Stimulated activated CD8-positive, alpha-beta memory T cell treated with anti-CD3 and anti-CD28 coated beads, Interleukin-12 subunit alpha, Interleukin-12 subunit beta, amount 100 ng/mL, for 4 hours (primary cell): ENCODE measurements at regions not wholly inside any gene's neighbourhood (a gene's known extent, or its start where the extent isn't known, plus 50 kb on each side); places are given as distances from the start of the nearest gene placed in this dataset.
"Not testable (repeated sequence)": the region's sequence is repeated elsewhere in the genome, so short reads cannot be mapped to it uniquely, and the experiment has no call there.

ENCODE experiments used
- DNase-seq: peaks from one replicate; pipeline ENCODE4 v3.0.0-alpha.2; 2020; ENCODE audit warnings: low read depth

GRCh38 chr6:157727629-157728182, 95.3 kb upstream of the SNX9 start:
- no peak for DNase-seq

- DNase-seq: no peak
These were observed 94.7 kb upstream of the SNX9 start for GRCh38 chr6:157728183-157728881.

- no peak for DNase-seq
These were observed 91.8 kb upstream of the SNX9 start for GRCh38 chr6:157731221-157731620.

- DNase-seq: no peak
These were observed 91.0 kb upstream of the SNX9 start for GRCh38 chr6:157732007-157732406.

- DNase-seq: no peak
These were observed 90.5 kb upstream of the SNX9 start for GRCh38 chr6:157732416-157733161.

- not testable (repeated sequence) for DNase-seq
These were observed 86.5 kb upstream of the SNX9 start for GRCh38 chr6:157736555-157736954.

GRCh38 chr6:157741321-157741947, 81.6 kb upstream of the SNX9 start:
- DNase-seq: no peak

GRCh38 chr6:157741948-157742556, 81.0 kb upstream of the SNX9 start:
- no peak for DNase-seq

- no peak for DNase-seq
These were observed 78.9 kb upstream of the SNX9 start for GRCh38 chr6:157744102-157744601.

- DNase-seq: no peak
These were observed 76.1 kb upstream of the SNX9 start for GRCh38 chr6:157746897-157747296.

GRCh38 chr6:157747370-157747769, 75.7 kb upstream of the SNX9 start:
- DNase-seq: no peak

GRCh38 chr6:157748839-157749571, 74.0 kb upstream of the SNX9 start:
- DNase-seq: no peak

GRCh38 chr6:157750973-157751372, 72.1 kb upstream of the SNX9 start:
- not testable (repeated sequence) for DNase-seq

GRCh38 chr6:157751547-157752200, 71.4 kb upstream of the SNX9 start:
- no peak for DNase-seq

- DNase-seq: not testable (repeated sequence)
These were observed 70.2 kb upstream of the SNX9 start for GRCh38 chr6:157752879-157753278.

GRCh38 chr6:157753291-157753690, 69.8 kb upstream of the SNX9 start:
- DNase-seq: no peak

- DNase-seq: not testable (repeated sequence)
These were observed 69.2 kb upstream of the SNX9 start for GRCh38 chr6:157753801-157754200.

- no peak for DNase-seq
These were observed 68.7 kb upstream of the SNX9 start for GRCh38 chr6:157754351-157754750.

GRCh38 chr6:157755032-157755745, 67.9 kb upstream of the SNX9 start:
- no peak for DNase-seq

- DNase-seq: no peak
These were observed 67.2 kb upstream of the SNX9 start for GRCh38 chr6:157755746-157756411.
